ENCODE measurements at regions not wholly inside any gene's neighbourhood (a gene's known extent, or its start where the extent isn't known, plus 50 kb on each side); places are given as distances from the start of the nearest gene placed in this dataset.

DNA sequence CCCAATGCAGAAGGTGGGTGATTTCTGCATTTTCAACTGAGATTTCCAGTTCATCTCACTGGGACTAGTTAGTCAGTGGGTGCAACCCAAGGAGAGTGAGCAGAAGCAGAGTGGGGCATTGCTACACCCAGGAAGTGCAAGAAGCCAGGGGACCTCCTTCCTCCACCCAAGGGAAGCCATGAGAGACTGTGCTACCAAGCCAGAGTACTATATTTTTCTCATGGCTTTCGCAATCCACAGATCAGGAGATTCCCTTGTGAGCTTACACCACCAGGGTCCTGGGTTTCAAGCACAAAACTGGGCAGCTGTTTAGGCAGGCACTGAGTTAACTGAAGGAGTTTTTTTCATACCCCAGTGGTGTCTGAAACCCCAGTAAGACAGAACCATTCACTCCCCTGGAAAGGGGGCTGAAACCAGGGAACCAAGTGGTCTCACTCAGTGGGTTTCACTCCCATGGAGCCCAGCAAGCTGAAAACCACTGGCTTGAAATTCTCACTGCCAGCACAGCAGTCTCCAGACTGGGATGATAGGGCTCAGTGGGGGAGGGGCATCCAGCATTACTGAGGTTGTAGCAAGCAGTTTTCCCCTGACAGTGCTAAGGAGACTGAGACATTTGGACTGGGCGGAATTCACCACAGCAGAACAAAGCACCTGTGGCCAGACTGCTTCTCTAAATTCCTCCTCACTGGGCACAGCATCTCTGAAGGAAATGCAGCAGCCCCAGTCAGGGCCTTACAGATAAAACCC lies 903.4 kb downstream of the TECRL start:
- DNase-seq (ENCODE audit: low read depth) = no peak
- no peak overlapping the region for H3K4me3 ChIP-seq (ENCODE audit: low read depth, low read length)
- TF ChIP-seq, protein P1, sequence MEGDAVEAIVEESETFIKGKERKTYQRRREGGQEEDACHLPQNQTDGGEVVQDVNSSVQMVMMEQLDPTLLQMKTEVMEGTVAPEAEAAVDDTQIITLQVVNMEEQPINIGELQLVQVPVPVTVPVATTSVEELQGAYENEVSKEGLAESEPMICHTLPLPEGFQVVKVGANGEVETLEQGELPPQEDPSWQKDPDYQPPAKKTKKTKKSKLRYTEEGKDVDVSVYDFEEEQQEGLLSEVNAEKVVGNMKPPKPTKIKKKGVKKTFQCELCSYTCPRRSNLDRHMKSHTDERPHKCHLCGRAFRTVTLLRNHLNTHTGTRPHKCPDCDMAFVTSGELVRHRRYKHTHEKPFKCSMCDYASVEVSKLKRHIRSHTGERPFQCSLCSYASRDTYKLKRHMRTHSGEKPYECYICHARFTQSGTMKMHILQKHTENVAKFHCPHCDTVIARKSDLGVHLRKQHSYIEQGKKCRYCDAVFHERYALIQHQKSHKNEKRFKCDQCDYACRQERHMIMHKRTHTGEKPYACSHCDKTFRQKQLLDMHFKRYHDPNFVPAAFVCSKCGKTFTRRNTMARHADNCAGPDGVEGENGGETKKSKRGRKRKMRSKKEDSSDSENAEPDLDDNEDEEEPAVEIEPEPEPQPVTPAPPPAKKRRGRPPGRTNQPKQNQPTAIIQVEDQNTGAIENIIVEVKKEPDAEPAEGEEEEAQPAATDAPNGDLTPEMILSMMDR (IDR thresholded peaks at IDR 0.05; ENCODE audit: insufficient read depth, low read depth, low read length) = no peak

DNA sequence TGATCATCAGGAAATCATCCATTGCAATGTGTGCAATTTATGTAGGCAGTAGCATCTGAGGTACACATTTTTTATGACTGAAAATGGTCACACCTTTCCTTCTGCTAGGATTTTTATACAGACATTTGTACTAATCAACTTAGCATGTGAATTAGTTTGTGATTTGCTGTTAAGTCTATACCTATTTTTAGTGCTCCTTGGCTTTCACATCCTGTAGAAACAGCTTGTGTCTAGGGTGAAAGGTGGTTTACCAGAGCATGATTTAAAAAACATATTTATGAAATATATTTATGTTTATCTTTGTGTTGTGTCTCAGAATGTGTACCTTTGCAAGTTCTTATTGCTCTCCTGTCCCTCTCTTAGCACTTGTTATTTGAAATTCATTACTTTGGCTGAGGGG lies 916.0 kb downstream of the TECRL start:
- H3K4me3 ChIP-seq (ENCODE audit: low read depth, low read length) = no peak overlapping the region
- DNase-seq (ENCODE audit: low read depth) = no peak
- TF ChIP-seq, protein P1 (IDR thresholded peaks at IDR 0.05; ENCODE audit: insufficient read depth, low read depth, low read length) = no peak

DNA sequence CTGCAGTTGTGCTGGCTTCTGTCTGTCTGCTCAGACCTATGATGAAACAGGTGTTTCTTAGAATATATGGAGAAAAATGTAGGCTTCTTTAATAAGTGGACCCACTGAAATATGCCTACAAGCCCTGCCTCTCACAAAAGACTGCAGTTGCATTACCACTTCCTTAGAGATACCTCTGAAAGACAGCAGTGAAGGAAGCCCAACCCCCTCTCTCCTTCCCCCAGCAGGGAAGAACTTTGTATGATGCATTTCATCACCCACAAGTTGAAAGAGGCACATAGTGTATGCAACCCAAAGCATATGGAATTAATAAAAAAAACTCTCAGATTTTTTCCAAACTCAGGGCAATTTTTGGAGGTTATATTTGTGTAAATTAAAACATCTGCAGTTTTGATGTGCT lies 916.7 kb downstream of the TECRL start:
- TF ChIP-seq, protein P1 (IDR thresholded peaks at IDR 0.05; ENCODE audit: insufficient read depth, low read depth, low read length) = no peak
- DNase-seq (ENCODE audit: low read depth) = no peak
- H3K4me3 ChIP-seq (ENCODE audit: low read depth, low read length) = no peak overlapping the region

DNA sequence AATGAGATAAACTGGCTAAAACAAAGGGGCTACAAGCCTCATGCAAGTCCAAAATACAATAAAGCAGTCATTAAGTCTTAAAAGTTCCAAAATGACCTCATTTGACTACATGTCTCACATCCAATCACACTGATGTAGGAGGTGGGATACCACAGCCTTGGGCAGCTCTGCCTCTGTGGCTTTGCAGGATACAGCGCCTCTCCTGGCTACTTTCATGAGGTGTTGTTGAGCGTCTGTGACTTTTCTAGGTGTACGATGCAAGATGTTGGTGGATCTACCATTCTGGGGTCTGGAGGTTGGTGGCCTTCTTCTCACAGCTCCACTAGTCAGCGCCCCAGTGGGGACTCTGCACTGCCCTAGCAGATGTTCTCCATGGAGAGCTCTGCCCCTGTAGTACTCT lies 944.9 kb downstream of the TECRL start:
- TF ChIP-seq, protein P1 (IDR thresholded peaks at IDR 0.05; ENCODE audit: insufficient read depth, low read depth, low read length) = no peak
- no peak for DNase-seq (ENCODE audit: low read depth)
- H3K4me3 ChIP-seq (ENCODE audit: low read depth, low read length) = no peak overlapping the region

DNA sequence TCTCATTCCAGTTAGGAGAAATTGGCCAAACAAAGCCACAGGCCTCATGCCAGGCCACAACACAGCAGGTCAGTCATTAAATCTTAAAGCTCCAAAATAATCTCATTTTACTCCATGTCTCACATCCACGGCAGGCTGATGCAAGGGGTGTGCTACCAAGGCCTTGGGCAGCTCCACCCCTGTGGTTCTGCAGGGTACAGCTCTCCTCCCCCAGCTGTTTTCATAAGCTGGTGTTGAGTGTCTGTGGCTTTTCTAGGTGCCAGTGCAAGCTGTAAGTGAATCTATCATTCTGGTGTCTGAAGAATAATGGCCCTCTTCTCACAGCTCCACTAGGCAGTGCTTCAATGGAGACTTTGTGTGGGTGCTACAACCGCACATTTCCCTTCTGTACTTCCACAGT lies 949.2 kb downstream of the TECRL start:
- H3K4me3 ChIP-seq (ENCODE audit: low read depth, low read length) = no peak overlapping the region
- DNase-seq (ENCODE audit: low read depth) = no peak
- TF ChIP-seq, protein P1 (IDR thresholded peaks at IDR 0.05; ENCODE audit: insufficient read depth, low read depth, low read length) = no peak

DNA sequence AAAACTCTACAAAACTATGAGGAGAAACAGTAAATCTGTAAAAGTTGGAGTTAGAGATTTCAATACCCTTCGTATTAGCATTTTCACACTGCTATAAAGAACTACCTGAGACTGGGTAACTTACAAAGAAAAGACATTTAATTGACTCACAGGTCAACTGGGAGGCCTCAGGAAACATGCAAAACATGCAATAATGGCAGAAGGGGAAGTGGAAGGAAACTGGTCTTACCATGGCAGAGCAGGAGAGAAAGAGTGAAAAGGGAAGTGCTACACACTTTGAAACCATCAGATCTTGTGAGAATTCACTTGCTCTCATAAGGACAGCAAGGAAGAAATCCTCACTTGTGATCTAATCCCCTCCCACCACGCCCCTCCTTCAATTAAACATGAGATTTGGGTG lies 949.9 kb downstream of the TECRL start:
- no peak overlapping the region for H3K4me3 ChIP-seq (ENCODE audit: low read depth, low read length)
- TF ChIP-seq, protein P1 (IDR thresholded peaks at IDR 0.05; ENCODE audit: insufficient read depth, low read depth, low read length) = no peak
- no peak for DNase-seq (ENCODE audit: low read depth)

DNA sequence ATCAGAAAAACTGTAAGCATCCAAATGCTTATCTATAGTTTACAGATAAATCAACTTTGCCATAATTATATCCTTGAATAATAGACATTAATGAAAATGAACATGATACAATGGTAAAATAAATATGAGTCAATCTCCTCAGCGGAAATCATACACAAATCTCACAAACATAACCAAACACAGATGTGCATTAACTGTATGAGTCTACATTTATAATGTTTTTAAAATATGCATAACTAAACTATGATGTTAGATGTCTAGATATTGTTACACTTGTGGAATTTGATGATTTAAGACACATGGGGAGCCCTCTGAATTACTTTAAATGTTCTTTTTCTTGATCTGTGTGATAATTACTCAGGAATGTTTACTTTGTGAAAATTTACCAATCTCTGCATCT lies 951.2 kb downstream of the TECRL start:
- no peak for DNase-seq (ENCODE audit: low read depth)
- H3K4me3 ChIP-seq (ENCODE audit: low read depth, low read length) = no peak overlapping the region
- TF ChIP-seq, protein P1 (IDR thresholded peaks at IDR 0.05; ENCODE audit: insufficient read depth, low read depth, low read length) = no peak
